Sigmoid colon (tissue), 3 donors: ENCODE measurements at regions not wholly inside any gene's neighbourhood (a gene's known extent, or its start where the extent isn't known, plus 50 kb on each side); places are given as distances from the start of the nearest gene placed in this dataset.

Experiments
- POLR2A ChIP-seq, 2 donors: fragments of 450-650 bp; IDR thresholded peaks; one replicate each; pipeline ENCODE4 v1.6.1; 2016; ENCODE audit warnings: antibody characterized with exemption in 2 of 2, mild to moderate bottlenecking in 2 of 2, moderate library complexity in 2 of 2
- TF ChIP-seq, protein P1 (sequence below), 4 experiments: fragments of 450-650 bp in 3 of 4; fragments of 200-600 bp in 1 of 4; IDR thresholded peaks; one replicate each; pipeline ENCODE4 v1.5.1; 2016 to 2019; ENCODE audit warnings: antibody characterized with exemption in 4 of 4, mild to moderate bottlenecking in 3 of 4, moderate library complexity in 2 of 4

DNA sequence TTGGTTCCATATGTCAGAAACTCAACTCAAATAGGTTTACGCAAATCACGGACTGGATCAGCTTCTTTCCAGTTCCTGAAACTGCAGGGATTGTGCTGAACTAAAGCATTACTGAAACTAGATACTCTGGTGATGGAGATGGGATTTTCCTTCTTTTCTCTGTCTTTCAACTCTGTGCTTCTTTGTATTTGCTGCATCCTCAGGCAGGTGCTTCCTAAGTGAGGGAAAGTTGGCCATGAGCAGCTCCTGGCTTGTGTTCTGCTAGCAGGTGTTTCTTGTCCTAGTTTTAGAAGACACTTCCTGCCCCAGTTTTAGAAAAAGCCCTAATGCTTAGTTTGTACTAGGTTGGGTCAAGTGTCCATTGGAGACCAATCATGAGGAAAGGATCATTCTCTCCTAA lies 86.7 kb upstream of the USP24 start:
- TF ChIP-seq, protein P1, sequence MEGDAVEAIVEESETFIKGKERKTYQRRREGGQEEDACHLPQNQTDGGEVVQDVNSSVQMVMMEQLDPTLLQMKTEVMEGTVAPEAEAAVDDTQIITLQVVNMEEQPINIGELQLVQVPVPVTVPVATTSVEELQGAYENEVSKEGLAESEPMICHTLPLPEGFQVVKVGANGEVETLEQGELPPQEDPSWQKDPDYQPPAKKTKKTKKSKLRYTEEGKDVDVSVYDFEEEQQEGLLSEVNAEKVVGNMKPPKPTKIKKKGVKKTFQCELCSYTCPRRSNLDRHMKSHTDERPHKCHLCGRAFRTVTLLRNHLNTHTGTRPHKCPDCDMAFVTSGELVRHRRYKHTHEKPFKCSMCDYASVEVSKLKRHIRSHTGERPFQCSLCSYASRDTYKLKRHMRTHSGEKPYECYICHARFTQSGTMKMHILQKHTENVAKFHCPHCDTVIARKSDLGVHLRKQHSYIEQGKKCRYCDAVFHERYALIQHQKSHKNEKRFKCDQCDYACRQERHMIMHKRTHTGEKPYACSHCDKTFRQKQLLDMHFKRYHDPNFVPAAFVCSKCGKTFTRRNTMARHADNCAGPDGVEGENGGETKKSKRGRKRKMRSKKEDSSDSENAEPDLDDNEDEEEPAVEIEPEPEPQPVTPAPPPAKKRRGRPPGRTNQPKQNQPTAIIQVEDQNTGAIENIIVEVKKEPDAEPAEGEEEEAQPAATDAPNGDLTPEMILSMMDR (IDR thresholded peaks at IDR 0.05) = no peak
- no peak for TF ChIP-seq POLR2A (IDR thresholded peaks at IDR 0.05)
